SH-SY5Y (cell line): ENCODE measurements at regions not wholly inside any gene's neighbourhood (a gene's known extent, or its start where the extent isn't known, plus 50 kb on each side); places are given as distances from the start of the nearest gene placed in this dataset.

ENCODE experiments used
- GATA2 ChIP-seq: IDR thresholded peaks from 2 replicates; pipeline ENCODE4 v1.6.1; 2011; ENCODE audit warnings: mild to moderate bottlenecking, low read depth, low read length
- GATA3 ChIP-seq: IDR thresholded peaks from 2 replicates; pipeline ENCODE4 v1.6.1; 2011; ENCODE audit warnings: low read depth, mild to moderate bottlenecking, low read length, moderate library complexity

- TF ChIP-seq GATA2 (no peak), GATA3 (no peak)
Observed at GRCh38 chr9:81526587-81526986, 162.8 kb downstream of the TLE1 start.
